ENCODE measurements at regions not wholly inside any gene's neighbourhood (a gene's known extent, or its start where the extent isn't known, plus 50 kb on each side); places are given as distances from the start of the nearest gene placed in this dataset.

GRCh38 chr15:37480482-37480881 is 380.1 kb upstream of the MEIS2 start:
- H3K27me3 Mint-ChIP-seq (ENCODE audit: insufficient read depth, unreplicated experiment) = no peaks in the 10 kb centered on the region
- DNase-seq (ENCODE audit: unreplicated experiment) = no peak
- intact Hi-C loops (cut with micrococcal nuclease) = no loop called here
- no peak for TF ChIP-seq CTCF (IDR thresholded peaks at IDR 0.05; ENCODE audit: unreplicated experiment)
- H3K36me3 Mint-ChIP-seq (ENCODE audit: insufficient read depth, unreplicated experiment) = no peaks in the 10 kb centered on the region
- no peaks in the 10 kb centered on the region for H3K4me1 Mint-ChIP-seq (ENCODE audit: insufficient read depth, unreplicated experiment)
- H3K9me3 Mint-ChIP-seq (ENCODE audit: unreplicated experiment) = peaks cover 20% of the 10 kb centered on the region
- CTCF ChIA-PET = no interaction called here
- H3K27ac Mint-ChIP-seq (ENCODE audit: low read depth, unreplicated experiment) = no peak overlapping the region
- no peak overlapping the region for H3K4me3 Mint-ChIP-seq (ENCODE audit: unreplicated experiment)
- BruUV-seq (replicated peaks) = no TSS peak
- POLR2A ChIA-PET = no interaction called here

DNA sequence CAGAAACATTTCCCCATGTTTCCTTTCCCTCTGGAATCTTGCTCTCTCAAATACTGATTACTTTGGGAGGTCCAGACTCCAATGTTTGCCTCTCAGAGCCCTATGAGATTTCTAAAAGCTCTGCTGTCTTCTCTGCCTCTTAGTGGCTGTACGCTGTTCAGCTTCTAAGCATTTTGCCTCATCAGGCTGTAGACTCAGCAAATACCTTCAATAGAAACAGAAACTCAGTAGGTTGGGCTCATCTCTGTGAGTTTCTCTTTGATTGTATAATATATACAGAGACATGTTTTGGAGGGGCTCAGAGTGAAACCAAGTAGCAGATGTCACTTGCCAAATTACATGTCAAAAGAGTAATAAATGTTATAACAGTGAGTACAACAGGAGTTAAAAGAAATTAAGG is 380.8 kb upstream of the MEIS2 start:
- intact Hi-C loops (cut with micrococcal nuclease) = no loop called here
- Mint-ChIP-seq H3K27ac (ENCODE audit: low read depth, unreplicated experiment) (no peak overlapping the region), H3K36me3 (ENCODE audit: insufficient read depth, unreplicated experiment) (no peaks in the 10 kb centered on the region), H3K4me3 (ENCODE audit: unreplicated experiment) (no peak overlapping the region), H3K9me3 (ENCODE audit: unreplicated experiment) (peaks cover 23% of the 10 kb centered on the region), H3K4me1 (ENCODE audit: insufficient read depth, unreplicated experiment) (no peaks in the 10 kb centered on the region), H3K27me3 (ENCODE audit: insufficient read depth, unreplicated experiment) (no peaks in the 10 kb centered on the region)
- DNase-seq (ENCODE audit: unreplicated experiment) = no peak
- POLR2A ChIA-PET = interaction anchor here (0.7 kb wide), 1 partner anchor 1687 kb away, joined by 3 read pairs; no protein-coding TSS in a partner anchor
- CTCF ChIA-PET = interaction anchor here (1.2 kb wide), 1 partner anchor 245 kb away, joined by 3 read pairs; no protein-coding TSS in a partner anchor
- BruUV-seq (replicated peaks) = no TSS peak
- no peak for TF ChIP-seq CTCF (IDR thresholded peaks at IDR 0.05; ENCODE audit: unreplicated experiment)

GRCh38 chr15:37483779-37484178 is 383.4 kb upstream of the MEIS2 start:
- intact Hi-C loops (cut with micrococcal nuclease) = no loop called here
- ChIA-PET POLR2A (no interaction called here), CTCF (no interaction called here)
- Mint-ChIP-seq H3K36me3 (ENCODE audit: insufficient read depth, unreplicated experiment) (no peaks in the 10 kb centered on the region), H3K27me3 (ENCODE audit: insufficient read depth, unreplicated experiment) (no peaks in the 10 kb centered on the region), H3K4me1 (ENCODE audit: insufficient read depth, unreplicated experiment) (no peaks in the 10 kb centered on the region), H3K27ac (ENCODE audit: low read depth, unreplicated experiment) (no peak overlapping the region), H3K4me3 (ENCODE audit: unreplicated experiment) (no peak overlapping the region), H3K9me3 (ENCODE audit: unreplicated experiment) (peaks cover 25% of the 10 kb centered on the region)
- TF ChIP-seq CTCF (IDR thresholded peaks at IDR 0.05; ENCODE audit: unreplicated experiment) = no peak
- BruUV-seq (replicated peaks) = no TSS peak
- no peak for DNase-seq (ENCODE audit: unreplicated experiment)

- TF ChIP-seq CTCF (IDR thresholded peaks at IDR 0.05; ENCODE audit: unreplicated experiment) = no peak
- POLR2A ChIA-PET = no interaction called here
- Mint-ChIP-seq H3K9me3 (ENCODE audit: unreplicated experiment) (peaks cover 34% of the 10 kb centered on the region), H3K4me3 (ENCODE audit: unreplicated experiment) (no peak overlapping the region), H3K4me1 (ENCODE audit: insufficient read depth, unreplicated experiment) (no peaks in the 10 kb centered on the region), H3K27ac (ENCODE audit: low read depth, unreplicated experiment) (no peak overlapping the region), H3K36me3 (ENCODE audit: insufficient read depth, unreplicated experiment) (no peaks in the 10 kb centered on the region), H3K27me3 (ENCODE audit: insufficient read depth, unreplicated experiment) (no peaks in the 10 kb centered on the region)
- BruUV-seq (replicated peaks) = no TSS peak
- DNase-seq (ENCODE audit: unreplicated experiment) = no peak
- intact Hi-C loops (cut with micrococcal nuclease) = no loop called here
- CTCF ChIA-PET = no interaction called here
Observed at GRCh38 chr15:37485056-37485455, 384.7 kb upstream of the MEIS2 start.
